ENCODE measurements at regions not wholly inside any gene's neighbourhood (a gene's known extent, or its start where the extent isn't known, plus 50 kb on each side); places are given as distances from the start of the nearest gene placed in this dataset.

GRCh38 chr9:27954858-27955257, 381.6 kb upstream of the C9orf72 start:
- TF ChIP-seq SUZ12 (IDR thresholded peaks at IDR 0.05; ENCODE audit: extremely low read depth, insufficient read depth, insufficient read length) (no peak), ZNF274 (IDR thresholded peaks at IDR 0.05; ENCODE audit: low read depth, low read length) (no peak), YY1 (IDR thresholded peaks at IDR 0.05; ENCODE audit: insufficient read depth, insufficient read length) (no peak)

All from NT2/D1 (cell line).